ENCODE measurements at regions not wholly inside any gene's neighbourhood (a gene's known extent, or its start where the extent isn't known, plus 50 kb on each side); places are given as distances from the start of the nearest gene placed in this dataset.
"Not testable (repeated sequence)": the region's sequence is repeated elsewhere in the genome, so short reads cannot be mapped to it uniquely, and the experiment has no call there.

DNA sequence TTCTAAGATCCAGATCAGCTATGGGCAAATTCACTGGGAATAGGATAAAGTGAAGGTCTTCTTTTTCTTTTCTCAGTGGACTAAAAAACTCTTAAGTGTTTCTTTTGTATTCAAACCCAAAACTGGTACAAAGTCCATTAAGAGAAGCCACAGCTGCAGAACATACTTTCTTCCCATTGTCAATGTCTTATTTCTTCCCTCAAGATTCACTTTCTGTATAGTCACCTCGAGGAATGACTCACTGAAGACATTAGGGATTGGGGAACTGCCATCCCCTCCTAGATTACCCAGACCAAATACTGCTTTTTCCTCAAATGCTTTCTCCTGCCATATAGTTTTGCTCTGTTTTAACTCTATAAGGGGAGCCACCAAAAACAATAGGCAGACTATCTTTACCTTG lies 117.4 kb upstream of the SYT13 start:
- not testable (repeated sequence) for DNase-seq

GRCh38 chr11:45402049-45402630 lies 116.0 kb upstream of the SYT13 start:
- no peak for DNase-seq

- no peak for DNase-seq
Measured at GRCh38 chr11:45400591-45400990, 114.5 kb upstream of the SYT13 start.

DNA sequence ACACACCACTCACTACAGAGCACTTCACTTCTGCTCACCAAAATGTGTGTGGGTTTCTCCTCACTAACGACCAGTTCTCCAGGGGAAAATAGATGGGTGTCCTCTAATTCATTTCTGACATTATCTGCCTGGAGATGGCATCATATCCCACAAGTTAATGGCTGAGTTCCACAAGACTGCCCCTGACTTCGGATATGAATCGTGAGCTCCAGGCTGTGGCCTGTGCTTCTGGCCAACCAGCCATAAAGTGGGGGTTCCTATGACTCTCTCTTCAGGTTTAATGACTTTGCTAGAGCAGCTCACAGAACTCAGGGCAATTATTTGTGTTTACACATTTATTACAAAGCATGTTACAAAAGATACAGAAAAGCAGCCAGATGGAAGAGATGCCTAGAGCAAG lies 113.0 kb upstream of the SYT13 start:
- no peak for DNase-seq

GRCh38 chr11:45398325-45398724 lies 112.2 kb upstream of the SYT13 start:
- no peak for DNase-seq

DNA sequence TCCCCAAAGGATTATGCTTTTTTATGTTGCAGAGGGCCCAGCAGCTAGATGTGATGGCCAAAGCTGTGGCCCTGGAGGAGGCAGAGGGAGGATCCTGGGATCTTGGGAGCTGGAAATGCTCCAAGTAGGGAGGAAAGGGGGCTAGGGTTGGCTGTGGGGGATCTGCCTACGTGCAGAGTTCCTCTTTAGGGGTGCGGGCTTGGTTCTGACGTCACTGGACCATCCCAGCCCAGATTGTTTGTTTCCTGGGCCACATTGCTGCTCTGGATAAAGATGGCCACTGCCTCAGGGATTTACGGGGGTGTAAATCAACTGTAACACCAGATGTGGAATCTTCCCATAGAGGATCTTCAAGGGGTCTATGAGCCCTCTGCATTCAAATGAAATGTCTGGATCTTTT lies 110.3 kb upstream of the SYT13 start:
- no peak for DNase-seq

DNA sequence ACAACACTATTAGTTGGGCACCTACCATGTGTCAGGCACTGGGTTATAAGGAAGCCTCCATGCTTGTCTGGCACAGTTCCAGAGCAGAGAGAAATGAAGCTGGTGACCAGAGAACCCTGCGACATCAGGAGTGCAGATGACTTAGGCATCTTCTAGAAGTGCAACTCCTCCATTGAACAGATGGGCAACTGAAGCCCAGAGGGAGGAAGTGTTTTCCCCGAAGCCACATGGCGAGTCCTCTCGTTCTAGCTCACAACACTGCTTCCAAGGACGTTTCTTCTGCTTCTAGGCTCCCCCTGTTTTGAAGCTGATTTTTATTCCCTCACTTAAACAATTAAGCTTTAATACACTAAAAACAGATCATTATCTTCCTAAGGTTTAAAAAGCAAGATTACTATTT lies 109.8 kb upstream of the SYT13 start:
- DNase-seq: no peak

- DNase-seq: no peak
Measured at GRCh38 chr11:45395421-45395820, 109.3 kb upstream of the SYT13 start.

DNA sequence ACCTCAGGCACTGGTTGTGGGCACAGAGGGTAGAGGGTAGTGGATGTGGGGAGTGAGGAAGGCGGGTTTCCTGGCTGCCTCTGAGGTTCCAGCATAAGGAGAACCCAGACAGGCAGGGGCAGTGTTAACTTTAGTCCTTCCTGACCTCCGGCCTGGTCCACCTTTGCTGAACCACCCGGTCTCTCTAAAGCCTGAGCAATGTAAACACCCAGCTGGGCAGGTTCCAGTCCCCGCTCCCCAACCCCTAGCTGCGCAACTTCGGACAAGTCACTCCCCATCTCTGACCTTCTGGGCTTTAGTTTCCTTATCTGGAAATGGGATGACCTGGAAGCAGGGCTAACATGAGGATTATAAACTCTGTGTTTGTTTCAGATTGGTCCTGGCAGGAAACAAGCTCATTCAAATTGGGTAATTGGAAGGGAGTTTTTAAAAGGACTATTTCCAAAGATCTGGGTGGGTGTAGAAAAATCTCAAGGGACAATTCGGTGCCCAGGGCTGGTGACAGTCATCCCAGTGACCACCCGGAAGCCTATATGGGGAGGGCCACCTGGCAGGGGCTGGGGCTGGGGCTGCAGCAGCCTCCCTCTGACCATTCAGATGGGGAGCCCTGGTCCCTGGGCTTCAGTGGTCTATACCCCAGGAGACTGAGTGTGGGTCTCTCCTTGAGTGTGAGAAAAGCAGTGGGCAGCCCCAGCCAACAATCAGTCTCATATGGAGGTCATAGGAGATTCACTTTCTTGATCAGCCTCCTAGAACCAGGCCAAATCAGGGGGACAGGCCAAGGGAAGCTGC lies 108.3 kb upstream of the SYT13 start:
- no peak for DNase-seq

DNA sequence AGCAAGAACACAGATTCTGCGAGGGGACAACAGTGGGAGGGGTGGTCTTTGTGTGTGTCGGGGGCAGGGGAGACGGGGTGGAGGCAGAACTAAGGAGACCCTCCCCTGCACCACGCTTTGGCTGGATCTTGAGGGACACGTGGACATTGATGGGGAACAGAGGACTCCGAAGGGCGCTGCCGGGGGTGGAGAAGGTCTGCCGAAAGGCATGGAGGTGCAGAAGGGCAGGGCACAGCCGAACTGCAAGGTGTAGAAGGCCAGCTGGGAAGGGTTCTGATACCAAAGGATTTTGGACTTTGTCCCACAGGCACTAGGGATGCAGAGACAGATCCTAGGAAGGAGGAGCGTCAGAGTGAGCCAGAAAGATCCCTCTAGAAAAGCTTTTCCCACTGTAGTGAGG lies 107.7 kb upstream of the SYT13 start:
- DNase-seq: no peak

- DNase-seq: no peak
Measured at GRCh38 chr11:45393334-45393733, 107.2 kb upstream of the SYT13 start.

- DNase-seq: no peak
Measured at GRCh38 chr11:45392591-45393091, 106.5 kb upstream of the SYT13 start.

DNA sequence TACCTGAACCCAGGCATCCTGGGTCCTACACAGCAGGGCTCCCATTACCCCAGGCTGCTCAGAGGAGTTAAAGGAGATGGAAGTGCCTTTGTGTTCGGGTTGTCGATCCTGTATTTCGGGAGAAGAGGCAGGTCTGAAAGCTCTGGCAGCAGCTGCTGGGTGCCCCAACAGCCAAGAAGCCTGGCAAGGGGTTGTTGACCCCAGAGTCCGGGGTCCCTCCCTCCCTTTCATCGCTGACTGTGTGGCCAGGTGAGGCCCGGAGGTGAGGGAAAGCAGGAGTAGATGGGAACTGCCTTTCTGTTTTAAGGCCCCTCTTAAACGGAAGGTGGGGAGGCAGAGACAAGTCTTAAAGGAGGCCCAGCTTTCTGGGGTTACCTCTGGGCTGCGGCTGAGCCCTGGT lies 106.0 kb upstream of the SYT13 start:
- DNase-seq: no peak

- DNase-seq: no peak
Measured at GRCh38 chr11:45391168-45391850, 105.2 kb upstream of the SYT13 start.

DNA sequence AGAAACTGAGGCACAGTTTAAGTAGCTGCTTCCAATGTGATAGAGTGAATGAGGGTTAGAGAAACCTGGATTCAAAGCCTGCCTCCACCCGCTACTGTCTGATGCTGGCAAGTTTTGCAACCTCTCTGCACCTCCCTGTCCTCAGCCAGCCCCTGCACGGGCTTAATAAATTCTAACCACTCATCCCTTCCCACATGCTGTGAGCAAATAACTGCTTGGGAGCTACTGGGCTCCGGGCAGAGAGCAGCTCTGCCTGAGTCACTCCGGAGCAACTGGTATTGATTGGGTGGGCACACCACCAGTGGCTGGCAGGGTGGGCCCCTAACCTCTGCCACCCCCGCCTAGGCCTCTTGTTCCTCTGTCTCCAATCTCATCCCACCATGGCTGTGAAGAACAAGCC lies 104.3 kb upstream of the SYT13 start:
- no peak for DNase-seq

- DNase-seq: no peak
Measured at GRCh38 chr11:45388472-45388871, 102.3 kb upstream of the SYT13 start.

- DNase-seq: not testable (repeated sequence)
Measured at GRCh38 chr11:45387885-45388284, 101.7 kb upstream of the SYT13 start.

GRCh38 chr11:45386972-45387371 lies 100.8 kb upstream of the SYT13 start:
- DNase-seq: no peak

DNA sequence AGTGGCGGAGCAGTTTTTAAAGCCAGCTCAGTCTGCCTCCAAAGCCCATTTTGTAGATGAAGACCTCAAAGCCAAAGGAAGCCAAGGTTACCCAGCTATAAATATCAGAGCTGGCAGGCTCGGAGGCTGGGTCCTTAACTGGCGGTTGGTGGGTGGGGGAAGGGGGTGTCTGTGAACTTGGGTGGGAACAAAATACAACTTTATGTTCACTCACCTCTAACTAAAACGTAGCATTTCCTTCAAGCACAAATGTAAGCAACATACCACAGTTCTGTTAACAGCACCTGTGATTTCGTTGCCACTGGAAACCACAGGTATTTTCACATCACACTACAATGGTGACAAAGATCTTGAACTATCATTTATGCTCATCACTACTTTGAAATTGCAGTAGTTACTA lies 99.7 kb upstream of the SYT13 start:
- no peak for DNase-seq

GRCh38 chr11:45385423-45385822 lies 99.3 kb upstream of the SYT13 start:
- no peak for DNase-seq

GRCh38 chr11:45384711-45385241 lies 98.6 kb upstream of the SYT13 start:
- no peak for DNase-seq

DNA sequence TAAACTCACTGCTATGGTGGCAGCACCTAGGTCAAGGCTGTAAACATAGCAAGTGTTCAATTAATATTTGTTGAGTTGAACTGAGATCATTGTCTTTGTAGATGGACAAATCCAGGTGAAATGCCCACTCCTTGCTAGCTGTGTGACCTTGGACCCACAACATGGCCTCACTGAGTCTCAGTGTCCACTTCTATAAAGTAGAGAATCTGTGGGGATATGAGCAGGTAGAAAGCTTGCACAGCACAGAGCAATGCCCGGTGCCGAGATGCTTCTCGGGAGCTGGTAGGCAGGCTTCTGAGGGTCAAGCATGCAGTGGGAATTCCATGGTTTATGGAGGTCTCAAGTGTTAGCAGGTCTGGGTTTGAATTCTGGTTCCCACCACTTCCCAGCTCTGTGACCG lies 97.9 kb upstream of the SYT13 start:
- no peak for DNase-seq

DNA sequence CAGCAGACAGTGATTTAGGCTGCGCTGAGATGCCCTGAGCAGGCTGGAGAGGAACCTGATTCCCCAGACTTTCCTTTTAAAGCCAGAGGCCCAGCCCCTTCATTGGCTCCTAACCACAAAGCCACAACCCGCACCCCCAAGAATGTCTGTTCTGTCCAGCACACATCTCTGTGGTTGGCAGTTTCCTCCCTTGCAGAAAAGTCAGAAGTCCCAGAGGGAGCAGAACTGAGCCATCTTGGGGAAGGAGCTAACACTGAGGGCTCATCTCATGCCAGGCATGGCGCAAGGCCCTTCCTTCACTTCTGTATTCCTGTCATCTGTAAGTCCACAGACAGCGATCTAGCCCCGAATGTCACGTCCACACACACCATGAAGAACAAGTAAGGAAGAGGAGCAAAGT lies 97.1 kb upstream of the SYT13 start:
- peak; percentile 53 to 61 for DNase-seq

Data from AML-193 (cell line).